WTC11 (cell line): ENCODE measurements at regions not wholly inside any gene's neighbourhood (a gene's known extent, or its start where the extent isn't known, plus 50 kb on each side); places are given as distances from the start of the nearest gene placed in this dataset.
"Not testable (repeated sequence)": the region's sequence is repeated elsewhere in the genome, so short reads cannot be mapped to it uniquely, and the experiment has no call there.

Experiments
- ATAC-seq: fragments of 200-7000 bp; cut with Tn5 transposase; 2 replicates; pipeline ENCODE4 v1.10.0; 2021; ENCODE audit warnings: mild to moderate bottlenecking, moderate library complexity
- CTCF ChIA-PET: fragments of 300-600 bp; sonication (Branson Sonifier 250); formaldehyde crosslinking; loops from one replicate; lab custom pipeline; 2021; ENCODE audit warnings: antibody characterized with exemption; lab: Charles Lee
- POLR2A ChIA-PET: fragments of 350-600 bp; sonication (Branson Sonifier 250); formaldehyde crosslinking; loops from one replicate; lab custom pipeline; 2021; ENCODE audit warnings: antibody characterized with exemption; lab: Charles Lee
- DNase-seq: peaks from one replicate; pipeline ENCODE4 v3.0.0; 2021; ENCODE audit warnings: low spot score
- H3K27ac Mint-ChIP-seq: 2 replicates; pipeline ENCODE4 v1.8.0; 2021; ENCODE audit warnings: mixed read lengths
- H3K27me3 Mint-ChIP-seq: 2 replicates; pipeline ENCODE4 v1.8.0; 2021; ENCODE audit warnings: low read depth, mild to moderate bottlenecking, moderate library complexity, mixed read lengths
- H3K36me3 Mint-ChIP-seq: 2 replicates; pipeline ENCODE4 v1.8.0; 2021; ENCODE audit warnings: mixed read lengths
- H3K4me1 Mint-ChIP-seq: 2 replicates; pipeline ENCODE4 v1.8.0; 2022; ENCODE audit warnings: mixed read lengths
- H3K4me3 Mint-ChIP-seq: 2 replicates; pipeline ENCODE4 v1.8.0; 2021; ENCODE audit warnings: mild to moderate bottlenecking, moderate library complexity, mixed read lengths
- H3K9me3 Mint-ChIP-seq: 2 replicates; pipeline ENCODE4 v1.8.0; 2021; ENCODE audit warnings: mixed read lengths
- CREM ChIP-seq: sonication (generic); formaldehyde crosslinking; IDR thresholded peaks from 2 replicates; pipeline ENCODE4 v1.8.1; 2022; ENCODE audit warnings: mild to moderate bottlenecking, missing genetic modification reagents, moderate library complexity
- ETV6 ChIP-seq: sonication (generic); formaldehyde crosslinking; IDR thresholded peaks from 2 replicates; pipeline ENCODE4 v1.8.1; 2022; ENCODE audit warnings: mild to moderate bottlenecking, missing genetic modification reagents
- GRHL2 ChIP-seq: fragments of 250-450 bp; sonication (Bioruptor Pico); IDR thresholded peaks from 2 replicates; pipeline ENCODE4 v1.8.0; 2022; ENCODE audit warnings: mild to moderate bottlenecking, moderate library complexity; ENCODE audit not compliant: insufficient replicate concordance, severe bottlenecking
- RORB ChIP-seq: fragments of 250-450 bp; sonication (Bioruptor Pico); IDR thresholded peaks from 2 replicates; pipeline ENCODE4 v1.9.0; 2021; ENCODE audit warnings: mild to moderate bottlenecking
- TCF7 ChIP-seq: sonication (generic); formaldehyde crosslinking; IDR thresholded peaks from 2 replicates; pipeline ENCODE4 v1.8.0; 2022; ENCODE audit warnings: mild to moderate bottlenecking, low read depth, missing genetic modification reagents, moderate library complexity
- TEAD4 ChIP-seq: sonication (generic); formaldehyde crosslinking; IDR thresholded peaks from 2 replicates; pipeline ENCODE4 v1.8.0; 2022; ENCODE audit warnings: mild to moderate bottlenecking, missing genetic modification reagents
- ZNF138 ChIP-seq: sonication (generic); formaldehyde crosslinking; conservative IDR thresholded peaks from 2 replicates; pipeline ENCODE4 v1.8.1; 2022; ENCODE audit warnings: mild to moderate bottlenecking, moderate library complexity, missing genetic modification reagents
- ZNF416 ChIP-seq: fragments of 250-450 bp; sonication (Bioruptor Pico); IDR thresholded peaks from 2 replicates; pipeline ENCODE4 v1.9.0; 2021; ENCODE audit warnings: mild to moderate bottlenecking, inconsistent platforms
- TF ChIP-seq, protein P1 (sequence below): sonication (generic); formaldehyde crosslinking; IDR thresholded peaks from 2 replicates; pipeline ENCODE4 v1.8.1; 2022; ENCODE audit warnings: low read depth, mild to moderate bottlenecking, moderate library complexity, missing genetic modification reagents, borderline replicate concordance
- TF ChIP-seq, protein P2 (sequence below): sonication (generic); formaldehyde crosslinking; IDR thresholded peaks from 2 replicates; pipeline ENCODE4 v1.8.0; 2023; ENCODE audit warnings: missing genetic modification reagents, mild to moderate bottlenecking, borderline replicate concordance
- TF ChIP-seq, protein P3 (sequence below): sonication (generic); formaldehyde crosslinking; conservative IDR thresholded peaks from 2 replicates; pipeline ENCODE4 v1.8.1; 2022; ENCODE audit warnings: mild to moderate bottlenecking, missing genetic modification reagents
- TF ChIP-seq, protein P4 (sequence below): sonication (generic); formaldehyde crosslinking; IDR thresholded peaks from 2 replicates; pipeline ENCODE4 v1.8.1; 2023; ENCODE audit warnings: mild to moderate bottlenecking, missing genetic modification reagents, moderate library complexity
- TF ChIP-seq, protein P5 (sequence below): sonication (generic); formaldehyde crosslinking; IDR thresholded peaks from 2 replicates; pipeline ENCODE4 v1.8.0; 2023; ENCODE audit warnings: mild to moderate bottlenecking, missing genetic modification reagents
- TF ChIP-seq, protein P6 (sequence below): sonication (generic); formaldehyde crosslinking; IDR thresholded peaks from 2 replicates; pipeline ENCODE4 v1.8.0; 2022; ENCODE audit warnings: mild to moderate bottlenecking, missing genetic modification reagents

DNA sequence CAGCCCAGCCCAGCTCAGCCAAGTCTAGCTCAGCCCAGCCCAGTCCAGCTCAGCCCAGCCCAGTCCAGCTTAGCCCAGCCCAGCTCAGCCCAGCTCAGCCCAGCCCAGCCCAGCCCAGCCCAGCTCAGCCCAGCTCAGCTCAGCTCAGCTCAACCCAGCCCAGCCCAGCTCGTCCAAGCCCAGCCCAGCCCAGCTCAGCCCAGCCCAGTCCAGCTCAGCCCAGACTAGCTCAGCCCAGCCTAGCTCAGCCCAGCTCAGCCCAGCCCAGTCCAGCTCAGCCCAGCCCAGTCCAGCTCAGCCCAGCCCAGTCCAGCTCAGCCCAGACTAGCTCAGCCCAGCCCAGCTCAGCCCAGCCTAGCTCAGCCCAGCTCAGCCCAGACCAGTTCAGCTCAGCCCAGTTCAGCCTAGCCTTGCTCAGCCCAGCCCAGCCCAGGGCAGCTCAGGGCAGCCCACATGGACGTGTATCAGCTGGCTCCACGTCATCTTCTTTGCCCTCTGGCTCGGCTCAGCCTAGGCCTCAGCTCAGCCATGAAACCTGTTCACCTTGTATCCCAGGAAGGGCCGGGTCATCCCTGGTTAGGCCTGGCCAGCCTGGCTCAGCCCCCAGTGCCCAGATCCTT, 185.6 kb downstream of the TMEM121 start:
- H3K9me3 Mint-ChIP-seq, result 0 out of 2 replicates have a peak, but pooled peaks cover 3% of the 10 kb centered on the region
- CTCF ChIA-PET, result no interaction called here
- no peaks in the 10 kb centered on the region for H3K27me3 Mint-ChIP-seq
- POLR2A ChIA-PET, result no interaction called here
- H3K4me3 Mint-ChIP-seq, result no peak overlapping the region
- ATAC-seq (no peak), DNase-seq (no peak)
- H3K27ac Mint-ChIP-seq, result no peak overlapping the region
- TF ChIP-seq ZNF138 (CRISPR knock-in tag) (no peak), CREM (CRISPR knock-in tag) (no peak), RORB (no peak), TEAD4 (CRISPR knock-in tag) (no peak), ETV6 (CRISPR knock-in tag) (no peak), TCF7 (no peak), GRHL2 (CRISPR knock-in tag) (no peak), ZNF416 (CRISPR knock-in tag) (no peak)
- TF ChIP-seq, protein P1, sequence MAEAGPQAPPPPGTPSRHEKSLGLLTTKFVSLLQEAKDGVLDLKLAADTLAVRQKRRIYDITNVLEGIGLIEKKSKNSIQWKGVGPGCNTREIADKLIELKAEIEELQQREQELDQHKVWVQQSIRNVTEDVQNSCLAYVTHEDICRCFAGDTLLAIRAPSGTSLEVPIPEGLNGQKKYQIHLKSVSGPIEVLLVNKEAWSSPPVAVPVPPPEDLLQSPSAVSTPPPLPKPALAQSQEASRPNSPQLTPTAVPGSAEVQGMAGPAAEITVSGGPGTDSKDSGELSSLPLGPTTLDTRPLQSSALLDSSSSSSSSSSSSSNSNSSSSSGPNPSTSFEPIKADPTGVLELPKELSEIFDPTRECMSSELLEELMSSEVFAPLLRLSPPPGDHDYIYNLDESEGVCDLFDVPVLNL, result no peak
- TF ChIP-seq, protein P2, sequence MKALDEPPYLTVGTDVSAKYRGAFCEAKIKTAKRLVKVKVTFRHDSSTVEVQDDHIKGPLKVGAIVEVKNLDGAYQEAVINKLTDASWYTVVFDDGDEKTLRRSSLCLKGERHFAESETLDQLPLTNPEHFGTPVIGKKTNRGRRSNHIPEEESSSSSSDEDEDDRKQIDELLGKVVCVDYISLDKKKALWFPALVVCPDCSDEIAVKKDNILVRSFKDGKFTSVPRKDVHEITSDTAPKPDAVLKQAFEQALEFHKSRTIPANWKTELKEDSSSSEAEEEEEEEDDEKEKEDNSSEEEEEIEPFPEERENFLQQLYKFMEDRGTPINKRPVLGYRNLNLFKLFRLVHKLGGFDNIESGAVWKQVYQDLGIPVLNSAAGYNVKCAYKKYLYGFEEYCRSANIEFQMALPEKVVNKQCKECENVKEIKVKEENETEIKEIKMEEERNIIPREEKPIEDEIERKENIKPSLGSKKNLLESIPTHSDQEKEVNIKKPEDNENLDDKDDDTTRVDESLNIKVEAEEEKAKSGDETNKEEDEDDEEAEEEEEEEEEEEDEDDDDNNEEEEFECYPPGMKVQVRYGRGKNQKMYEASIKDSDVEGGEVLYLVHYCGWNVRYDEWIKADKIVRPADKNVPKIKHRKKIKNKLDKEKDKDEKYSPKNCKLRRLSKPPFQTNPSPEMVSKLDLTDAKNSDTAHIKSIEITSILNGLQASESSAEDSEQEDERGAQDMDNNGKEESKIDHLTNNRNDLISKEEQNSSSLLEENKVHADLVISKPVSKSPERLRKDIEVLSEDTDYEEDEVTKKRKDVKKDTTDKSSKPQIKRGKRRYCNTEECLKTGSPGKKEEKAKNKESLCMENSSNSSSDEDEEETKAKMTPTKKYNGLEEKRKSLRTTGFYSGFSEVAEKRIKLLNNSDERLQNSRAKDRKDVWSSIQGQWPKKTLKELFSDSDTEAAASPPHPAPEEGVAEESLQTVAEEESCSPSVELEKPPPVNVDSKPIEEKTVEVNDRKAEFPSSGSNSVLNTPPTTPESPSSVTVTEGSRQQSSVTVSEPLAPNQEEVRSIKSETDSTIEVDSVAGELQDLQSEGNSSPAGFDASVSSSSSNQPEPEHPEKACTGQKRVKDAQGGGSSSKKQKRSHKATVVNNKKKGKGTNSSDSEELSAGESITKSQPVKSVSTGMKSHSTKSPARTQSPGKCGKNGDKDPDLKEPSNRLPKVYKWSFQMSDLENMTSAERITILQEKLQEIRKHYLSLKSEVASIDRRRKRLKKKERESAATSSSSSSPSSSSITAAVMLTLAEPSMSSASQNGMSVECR (CRISPR knock-in tag), result no peak
- TF ChIP-seq, protein P3, sequence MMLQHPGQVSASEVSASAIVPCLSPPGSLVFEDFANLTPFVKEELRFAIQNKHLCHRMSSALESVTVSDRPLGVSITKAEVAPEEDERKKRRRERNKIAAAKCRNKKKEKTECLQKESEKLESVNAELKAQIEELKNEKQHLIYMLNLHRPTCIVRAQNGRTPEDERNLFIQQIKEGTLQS (CRISPR knock-in tag), result no peak
- TF ChIP-seq, protein P4, sequence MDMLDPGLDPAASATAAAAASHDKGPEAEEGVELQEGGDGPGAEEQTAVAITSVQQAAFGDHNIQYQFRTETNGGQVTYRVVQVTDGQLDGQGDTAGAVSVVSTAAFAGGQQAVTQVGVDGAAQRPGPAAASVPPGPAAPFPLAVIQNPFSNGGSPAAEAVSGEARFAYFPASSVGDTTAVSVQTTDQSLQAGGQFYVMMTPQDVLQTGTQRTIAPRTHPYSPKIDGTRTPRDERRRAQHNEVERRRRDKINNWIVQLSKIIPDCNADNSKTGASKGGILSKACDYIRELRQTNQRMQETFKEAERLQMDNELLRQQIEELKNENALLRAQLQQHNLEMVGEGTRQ, result no peak
- TF ChIP-seq, protein P5, sequence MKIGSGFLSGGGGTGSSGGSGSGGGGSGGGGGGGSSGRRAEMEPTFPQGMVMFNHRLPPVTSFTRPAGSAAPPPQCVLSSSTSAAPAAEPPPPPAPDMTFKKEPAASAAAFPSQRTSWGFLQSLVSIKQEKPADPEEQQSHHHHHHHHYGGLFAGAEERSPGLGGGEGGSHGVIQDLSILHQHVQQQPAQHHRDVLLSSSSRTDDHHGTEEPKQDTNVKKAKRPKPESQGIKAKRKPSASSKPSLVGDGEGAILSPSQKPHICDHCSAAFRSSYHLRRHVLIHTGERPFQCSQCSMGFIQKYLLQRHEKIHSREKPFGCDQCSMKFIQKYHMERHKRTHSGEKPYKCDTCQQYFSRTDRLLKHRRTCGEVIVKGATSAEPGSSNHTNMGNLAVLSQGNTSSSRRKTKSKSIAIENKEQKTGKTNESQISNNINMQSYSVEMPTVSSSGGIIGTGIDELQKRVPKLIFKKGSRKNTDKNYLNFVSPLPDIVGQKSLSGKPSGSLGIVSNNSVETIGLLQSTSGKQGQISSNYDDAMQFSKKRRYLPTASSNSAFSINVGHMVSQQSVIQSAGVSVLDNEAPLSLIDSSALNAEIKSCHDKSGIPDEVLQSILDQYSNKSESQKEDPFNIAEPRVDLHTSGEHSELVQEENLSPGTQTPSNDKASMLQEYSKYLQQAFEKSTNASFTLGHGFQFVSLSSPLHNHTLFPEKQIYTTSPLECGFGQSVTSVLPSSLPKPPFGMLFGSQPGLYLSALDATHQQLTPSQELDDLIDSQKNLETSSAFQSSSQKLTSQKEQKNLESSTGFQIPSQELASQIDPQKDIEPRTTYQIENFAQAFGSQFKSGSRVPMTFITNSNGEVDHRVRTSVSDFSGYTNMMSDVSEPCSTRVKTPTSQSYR (CRISPR knock-in tag), result no peak
- TF ChIP-seq, protein P6, sequence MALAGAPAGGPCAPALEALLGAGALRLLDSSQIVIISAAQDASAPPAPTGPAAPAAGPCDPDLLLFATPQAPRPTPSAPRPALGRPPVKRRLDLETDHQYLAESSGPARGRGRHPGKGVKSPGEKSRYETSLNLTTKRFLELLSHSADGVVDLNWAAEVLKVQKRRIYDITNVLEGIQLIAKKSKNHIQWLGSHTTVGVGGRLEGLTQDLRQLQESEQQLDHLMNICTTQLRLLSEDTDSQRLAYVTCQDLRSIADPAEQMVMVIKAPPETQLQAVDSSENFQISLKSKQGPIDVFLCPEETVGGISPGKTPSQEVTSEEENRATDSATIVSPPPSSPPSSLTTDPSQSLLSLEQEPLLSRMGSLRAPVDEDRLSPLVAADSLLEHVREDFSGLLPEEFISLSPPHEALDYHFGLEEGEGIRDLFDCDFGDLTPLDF (CRISPR knock-in tag), result no peak
- peaks cover 12% of the 10 kb centered on the region; the same call in 1 of the 2 replicates for H3K36me3 Mint-ChIP-seq
- H3K4me1 Mint-ChIP-seq, result no peaks in the 10 kb centered on the region

DNA sequence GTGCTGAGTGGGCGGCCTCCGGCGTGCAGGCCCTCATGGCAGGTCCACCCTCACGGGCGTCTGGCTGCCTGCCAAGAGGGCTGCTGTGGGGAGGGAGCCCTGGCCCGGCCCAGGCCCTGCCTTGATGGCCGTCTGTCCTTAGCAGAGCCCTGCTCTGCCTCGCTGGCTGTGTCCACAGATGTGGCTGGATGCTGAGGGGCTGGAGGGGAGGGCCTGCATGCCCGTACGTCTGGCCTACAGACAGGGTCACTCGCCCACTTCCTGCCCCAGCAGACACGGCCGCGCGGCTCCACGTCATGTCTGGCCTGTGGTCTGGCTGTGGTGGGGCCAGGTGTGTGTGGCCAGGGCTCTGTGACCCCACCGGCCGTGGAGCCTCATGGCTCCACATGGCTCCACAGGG, 186.3 kb downstream of the TMEM121 start:
- DNase-seq, H3K9me3 Mint-ChIP-seq, H3K4me1 Mint-ChIP-seq, H3K4me3 Mint-ChIP-seq, ATAC-seq, H3K27ac Mint-ChIP-seq, CTCF ChIA-PET, POLR2A ChIA-PET, H3K27me3 Mint-ChIP-seq: not testable (repeated sequence)
- H3K36me3 Mint-ChIP-seq, result peaks cover 12% of the 10 kb centered on the region; the same call in 1 of the 2 replicates

DNA sequence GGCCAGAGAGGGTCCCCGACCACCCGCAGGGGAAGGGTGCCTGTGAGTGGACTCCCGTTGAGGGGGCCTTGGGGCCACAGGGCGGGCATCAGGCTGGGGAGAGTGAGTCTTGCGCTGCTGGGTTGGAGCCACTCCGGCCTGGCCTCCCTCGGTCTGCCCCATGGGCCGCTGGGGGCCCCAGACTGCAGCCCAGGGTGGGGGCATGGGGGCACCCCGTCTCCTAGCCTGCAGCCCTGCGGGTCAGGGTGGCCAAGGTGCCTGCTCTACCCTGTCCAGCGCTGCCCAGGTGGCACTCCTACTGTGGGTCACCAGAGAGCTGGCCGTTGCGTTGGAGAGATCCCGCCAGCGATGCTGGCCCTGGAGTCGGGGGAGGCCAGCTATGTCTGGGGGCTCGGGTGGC, 186.8 kb downstream of the TMEM121 start:
- H3K36me3 Mint-ChIP-seq, H3K4me3 Mint-ChIP-seq, POLR2A ChIA-PET, H3K27ac Mint-ChIP-seq, H3K9me3 Mint-ChIP-seq, H3K27me3 Mint-ChIP-seq, CTCF ChIA-PET, DNase-seq, ATAC-seq, H3K4me1 Mint-ChIP-seq: not testable (repeated sequence)

DNA sequence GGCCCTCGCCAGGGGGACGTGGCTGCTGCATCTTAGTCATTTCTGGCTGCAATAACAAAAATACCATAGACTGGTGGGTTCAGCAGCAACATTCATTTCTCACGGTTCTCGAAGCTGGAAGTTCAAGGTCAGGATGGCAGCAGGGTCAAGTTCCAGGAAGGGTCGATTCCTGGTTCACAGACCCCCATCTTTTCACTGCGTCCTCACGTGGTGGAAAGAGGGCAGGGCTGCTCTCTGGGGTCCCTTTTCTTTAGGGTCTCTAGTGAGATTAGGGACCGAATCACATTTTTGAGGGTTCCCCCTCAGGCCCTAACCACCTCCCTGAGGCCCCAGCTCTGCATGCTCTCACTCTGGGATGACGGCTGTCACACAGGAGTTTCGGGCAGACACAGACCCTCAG, 187.5 kb downstream of the TMEM121 start:
- DNase-seq, ATAC-seq, H3K27me3 Mint-ChIP-seq, H3K4me1 Mint-ChIP-seq, H3K9me3 Mint-ChIP-seq, POLR2A ChIA-PET, H3K36me3 Mint-ChIP-seq, H3K4me3 Mint-ChIP-seq, CTCF ChIA-PET, H3K27ac Mint-ChIP-seq: not testable (repeated sequence)

DNA sequence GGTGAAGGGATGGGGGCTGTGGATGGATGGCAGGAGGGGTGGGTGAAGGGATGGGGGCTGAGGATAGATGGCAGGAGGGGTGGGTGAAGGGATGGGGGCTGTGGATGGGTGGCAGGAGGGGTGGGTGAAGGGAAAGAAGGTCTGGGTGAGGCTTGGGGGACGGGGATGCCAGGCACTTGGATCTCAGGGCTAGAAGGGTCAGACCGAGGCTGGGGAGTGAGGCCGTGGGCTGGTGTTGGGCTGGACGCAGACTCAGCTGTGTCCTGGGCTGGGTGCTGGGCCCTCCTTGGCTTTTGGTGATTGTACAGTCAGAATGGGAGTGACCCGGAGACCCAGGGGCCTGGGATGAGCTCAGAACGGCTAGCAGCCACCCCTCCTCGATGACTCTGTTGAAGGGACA, 192.4 kb downstream of the TMEM121 start:
- H3K36me3 Mint-ChIP-seq, H3K27ac Mint-ChIP-seq, ATAC-seq, H3K27me3 Mint-ChIP-seq, H3K9me3 Mint-ChIP-seq, H3K4me1 Mint-ChIP-seq, DNase-seq, H3K4me3 Mint-ChIP-seq, CTCF ChIA-PET, POLR2A ChIA-PET: not testable (repeated sequence)
